H1 (cell line): ENCODE measurements at regions not wholly inside any gene's neighbourhood (a gene's known extent, or its start where the extent isn't known, plus 50 kb on each side); places are given as distances from the start of the nearest gene placed in this dataset.

Experiments used
- NANOG ChIP-seq: IDR thresholded peaks from 2 replicates; pipeline ENCODE4 v1.6.1; 2011; ENCODE audit warnings: low read length, low read depth, mild to moderate bottlenecking, inconsistent platforms; ENCODE audit not compliant: insufficient read depth, poor library complexity, severe bottlenecking
- NRF1 ChIP-seq: IDR thresholded peaks from 2 replicates; pipeline ENCODE4 v1.6.1; 2011; ENCODE audit warnings: mild to moderate bottlenecking, low read depth, low read length, improper control_type of control experiment
- POLR2AphosphoS5 ChIP-seq: IDR thresholded peaks from 2 replicates; pipeline ENCODE4 v1.6.1; 2011; ENCODE audit warnings: low read depth, low read length
- RFX5 ChIP-seq: IDR thresholded peaks from 2 replicates; pipeline ENCODE4 v1.6.1; 2011; ENCODE audit warnings: low read depth, low read length, improper control_type of control experiment, borderline replicate concordance
- SP2 ChIP-seq: IDR thresholded peaks from 2 replicates; pipeline ENCODE4 v1.6.1; 2012; ENCODE audit warnings: mild to moderate bottlenecking, low read length, inconsistent platforms
- TBP ChIP-seq: IDR thresholded peaks from 2 replicates; pipeline ENCODE4 v1.6.1; 2011; ENCODE audit warnings: low read depth, low read length, improper control_type of control experiment

DNA sequence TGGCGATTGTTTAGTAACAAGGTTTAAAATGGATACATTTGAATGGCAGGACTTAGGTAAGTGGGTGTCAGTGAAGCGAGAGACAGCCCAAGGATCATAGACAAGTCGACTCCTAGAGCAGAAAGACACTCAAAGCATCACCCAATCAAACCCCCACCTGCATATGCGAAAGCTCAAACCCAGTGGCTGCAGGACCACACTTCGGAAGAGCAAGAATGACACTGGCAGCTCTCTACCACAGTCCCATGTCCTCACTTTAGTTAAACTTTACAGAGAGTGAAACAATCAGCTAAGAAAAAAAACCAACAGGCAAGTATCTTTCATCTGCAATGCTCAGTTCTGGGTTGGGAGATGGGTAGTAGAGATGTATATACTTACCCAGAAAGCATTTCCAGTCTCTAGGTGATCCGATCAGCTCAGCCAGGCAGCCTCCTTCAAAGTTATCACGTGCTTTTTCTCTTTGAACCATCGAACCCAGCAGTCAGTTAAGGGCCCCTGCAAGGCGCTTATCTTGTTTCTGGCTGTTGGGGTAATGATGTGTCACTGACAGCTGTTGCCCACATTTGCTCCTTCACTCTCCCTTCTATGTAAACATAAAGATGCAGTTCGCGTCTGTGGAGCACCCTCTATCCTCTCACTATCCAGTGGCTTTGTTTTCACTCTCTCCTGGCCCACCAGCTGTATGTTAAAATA is 357.5 kb upstream of the ID2 start (continued):
- TF ChIP-seq POLR2AphosphoS5: no peak
- no peak for TF ChIP-seq NRF1
- no peak for TF ChIP-seq TBP
- no peak for TF ChIP-seq NANOG
- TF ChIP-seq SP2: no peak
- no peak for TF ChIP-seq RFX5
